A673 (cell line): ENCODE measurements at regions not wholly inside any gene's neighbourhood (a gene's known extent, or its start where the extent isn't known, plus 50 kb on each side); places are given as distances from the start of the nearest gene placed in this dataset.

Experiments used
- CTCF ChIP-seq: fragments of 300-800, 200-600 bp; sonication (generic); conservative IDR thresholded peaks from 2 replicates; pipeline ENCODE4 v1.5.1; 2017; ENCODE audit warnings: low read depth, mild to moderate bottlenecking, antibody characterized with exemption, low read length, moderate library complexity, mixed read lengths
- EZH2 ChIP-seq: fragments of 200-600 bp; sonication (generic); IDR thresholded peaks from 2 replicates; pipeline ENCODE4 v1.6.1; 2017; ENCODE audit warnings: borderline replicate concordance, low read depth, mild to moderate bottlenecking, mixed read lengths, antibody characterized with exemption, low read length; ENCODE audit not compliant: poor library complexity, severe bottlenecking

GRCh38 chr13:106361621-106362020 lies 173.8 kb downstream of the EFNB2 start:
- TF ChIP-seq CTCF = no peak
- no peak for TF ChIP-seq EZH2
